ENCODE measurements at regions not wholly inside any gene's neighbourhood (a gene's known extent, or its start where the extent isn't known, plus 50 kb on each side); places are given as distances from the start of the nearest gene placed in this dataset.

DNA sequence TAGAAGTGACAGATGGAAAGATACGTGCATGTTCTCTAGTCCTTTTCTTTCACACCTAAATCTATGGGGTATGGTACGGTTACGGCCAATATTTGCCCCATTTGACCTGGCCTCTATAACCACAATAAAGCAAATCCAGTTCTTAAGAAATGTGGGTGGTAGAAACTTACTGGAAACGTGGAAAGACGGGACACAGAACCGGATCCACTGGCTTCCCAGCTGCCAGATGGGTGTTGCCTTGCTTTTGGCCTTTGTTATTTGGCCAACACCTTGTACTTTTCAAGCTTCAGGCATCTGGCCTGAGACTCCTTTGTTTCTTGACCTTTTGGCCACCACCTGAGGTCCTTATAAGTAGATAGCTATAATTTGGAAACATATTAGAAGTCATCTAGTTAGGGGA, 635.9 kb downstream of the SLC4A3 start:
- TF ChIP-seq ARNT (IDR thresholded peaks at IDR 0.05) (no peak), FOXM1 (IDR thresholded peaks at IDR 0.05; ENCODE audit: borderline replicate concordance) (no peak), HDGF (IDR thresholded peaks at IDR 0.05; ENCODE audit: borderline replicate concordance) (no peak)
- TF ChIP-seq, protein P1, sequence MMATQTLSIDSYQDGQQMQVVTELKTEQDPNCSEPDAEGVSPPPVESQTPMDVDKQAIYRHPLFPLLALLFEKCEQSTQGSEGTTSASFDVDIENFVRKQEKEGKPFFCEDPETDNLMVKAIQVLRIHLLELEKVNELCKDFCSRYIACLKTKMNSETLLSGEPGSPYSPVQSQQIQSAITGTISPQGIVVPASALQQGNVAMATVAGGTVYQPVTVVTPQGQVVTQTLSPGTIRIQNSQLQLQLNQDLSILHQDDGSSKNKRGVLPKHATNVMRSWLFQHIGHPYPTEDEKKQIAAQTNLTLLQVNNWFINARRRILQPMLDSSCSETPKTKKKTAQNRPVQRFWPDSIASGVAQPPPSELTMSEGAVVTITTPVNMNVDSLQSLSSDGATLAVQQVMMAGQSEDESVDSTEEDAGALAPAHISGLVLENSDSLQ (IDR thresholded peaks at IDR 0.05), result no peak

Measured in HEK293T (cell line).